ENCODE measurements at regions not wholly inside any gene's neighbourhood (a gene's known extent, or its start where the extent isn't known, plus 50 kb on each side); places are given as distances from the start of the nearest gene placed in this dataset.

GRCh38 chr12:42660968-42661937 is 71.7 kb upstream of the PRICKLE1 start:
- no peak overlapping the region for H3K4me3 ChIP-seq (ENCODE audit: low read depth, low read length)
- ChIA-PET CTCF (interaction anchor here (0.7 kb wide), 1 partner anchor 364 kb away, joined by 3 read pairs; no protein-coding TSS in a partner anchor), POLR2A (no interaction called here)
- no peaks in the 10 kb centered on the region for H3K36me3 ChIP-seq (ENCODE audit: control insufficient read depth in 2 of 2, insufficient read depth in 1 of 2, low read length in 2 of 2)
- no peaks in the 10 kb centered on the region for H3K4me1 ChIP-seq (ENCODE audit: control insufficient read depth, insufficient read depth, low read length)
- H3K27ac ChIP-seq (ENCODE audit: extremely low read depth, low read depth, low read length), result no peak overlapping the region
- H3K9me3 ChIP-seq (ENCODE audit: control insufficient read depth, insufficient read depth, low read depth, low read length), result no peaks in the 10 kb centered on the region
- TF ChIP-seq ZNF843 (tag by site-specific recombination; IDR thresholded peaks at IDR 0.05), result no peak
- TF ChIP-seq ZNF274 (IDR thresholded peaks at IDR 0.05; ENCODE audit: low read length), result no peak
- no peak for TF ChIP-seq ZNF274 (tag by site-specific recombination; IDR thresholded peaks at IDR 0.05; ENCODE audit: borderline replicate concordance)
- TF ChIP-seq KLF10 (tag by site-specific recombination; IDR thresholded peaks at IDR 0.05), result no peak
- no peak for TF ChIP-seq ZNF660 (tag by site-specific recombination; IDR thresholded peaks at IDR 0.05)
- no peak for TF ChIP-seq SALL2 (tag by site-specific recombination; IDR thresholded peaks at IDR 0.05; ENCODE audit: borderline replicate concordance)
- TF ChIP-seq ZNF184 (tag by site-specific recombination; IDR thresholded peaks at IDR 0.05), result no peak
- no peak for TF ChIP-seq EGR2 (tag by site-specific recombination; IDR thresholded peaks at IDR 0.05; ENCODE audit: low read depth)
- TF ChIP-seq SCRT2 (tag by site-specific recombination; IDR thresholded peaks at IDR 0.05), result no peak
- TF ChIP-seq ZNF366 (tag by site-specific recombination; conservative IDR thresholded peaks at IDR 0.05), result no peak
- no peak for TF ChIP-seq ZNF555 (tag by site-specific recombination; conservative IDR thresholded peaks at IDR 0.05)
- no peak for TF ChIP-seq OVOL3 (tag by site-specific recombination; IDR thresholded peaks at IDR 0.05)
- no peak for TF ChIP-seq ZNF544 (tag by site-specific recombination; IDR thresholded peaks at IDR 0.05)
- TF ChIP-seq ZNF157 (tag by site-specific recombination; IDR thresholded peaks at IDR 0.05), result no peak
- TF ChIP-seq ZNF132 (tag by site-specific recombination; IDR thresholded peaks at IDR 0.05; ENCODE audit: borderline replicate concordance), result no peak
- no peak for TF ChIP-seq ZNF830 (tag by site-specific recombination; IDR thresholded peaks at IDR 0.05; ENCODE audit: low read depth)
- no peak for TF ChIP-seq ZNF513 (tag by site-specific recombination; IDR thresholded peaks at IDR 0.05)
- no peak for TF ChIP-seq KLF8 (tag by site-specific recombination; IDR thresholded peaks at IDR 0.05)
- no peak for TF ChIP-seq ZNF639 (tag by site-specific recombination; IDR thresholded peaks at IDR 0.05)
- no peak for TF ChIP-seq ZNF16 (tag by site-specific recombination; IDR thresholded peaks at IDR 0.05; ENCODE audit: low read depth)

GRCh38 chr12:42660117-42660516 is 70.6 kb upstream of the PRICKLE1 start:
- H3K27ac ChIP-seq (ENCODE audit: extremely low read depth, low read depth, low read length), result no peak overlapping the region
- no peaks in the 10 kb centered on the region for H3K36me3 ChIP-seq (ENCODE audit: control insufficient read depth in 2 of 2, insufficient read depth in 1 of 2, low read length in 2 of 2)
- ChIA-PET POLR2A (no interaction called here), CTCF (no interaction called here)
- no peaks in the 10 kb centered on the region for H3K9me3 ChIP-seq (ENCODE audit: control insufficient read depth, insufficient read depth, low read depth, low read length)
- no peaks in the 10 kb centered on the region for H3K4me1 ChIP-seq (ENCODE audit: control insufficient read depth, insufficient read depth, low read length)
- no peak overlapping the region for H3K4me3 ChIP-seq (ENCODE audit: low read depth, low read length)
- TF ChIP-seq ZNF654 (tag by site-specific recombination; IDR thresholded peaks at IDR 0.05; ENCODE audit: low read depth) (no peak), ZNF518A (tag by site-specific recombination; conservative IDR thresholded peaks at IDR 0.05; ENCODE audit: low read depth) (no peak), ZEB2 (tag by site-specific recombination; IDR thresholded peaks at IDR 0.05) (no peak), HIC1 (tag by site-specific recombination; IDR thresholded peaks at IDR 0.05) (no peak), ZSCAN23 (tag by site-specific recombination; IDR thresholded peaks at IDR 0.05) (no peak), KLF1 (tag by site-specific recombination; IDR thresholded peaks at IDR 0.05) (no peak)
